ENCODE measurements at regions not wholly inside any gene's neighbourhood (a gene's known extent, or its start where the extent isn't known, plus 50 kb on each side); places are given as distances from the start of the nearest gene placed in this dataset.
"Not testable (repeated sequence)": the region's sequence is repeated elsewhere in the genome, so short reads cannot be mapped to it uniquely, and the experiment has no call there.

GRCh38 chr18:55774505-55774904, 186.5 kb upstream of the TCF4 start:
- no peak for DNase-seq

- peak; percentile 41 for DNase-seq
These were observed 180.3 kb upstream of the TCF4 start for GRCh38 chr18:55768255-55768654.

- no peak for DNase-seq
These were observed 176.4 kb upstream of the TCF4 start for GRCh38 chr18:55764386-55764785.

- no peak for DNase-seq
These were observed 175.8 kb upstream of the TCF4 start for GRCh38 chr18:55763805-55764204.

DNA sequence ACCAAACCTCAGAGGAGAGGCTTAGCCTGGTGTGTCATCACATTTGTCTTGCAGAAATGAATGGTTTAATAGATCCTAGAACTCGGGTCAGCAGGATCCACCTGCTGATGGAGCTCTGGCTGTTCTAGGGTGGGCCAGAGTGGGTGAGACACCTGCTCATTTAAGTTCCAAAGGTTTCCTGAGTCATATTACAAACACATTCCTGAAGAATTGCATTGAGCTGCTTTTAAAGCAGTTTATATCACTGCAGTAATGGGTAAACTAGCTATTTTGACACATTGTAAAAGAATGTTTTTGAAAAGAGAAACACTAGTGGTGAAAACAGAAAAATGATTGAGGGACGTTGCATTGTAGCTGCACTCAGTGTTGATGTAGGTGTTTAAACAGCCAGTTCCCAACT, 175.3 kb upstream of the TCF4 start:
- peak; percentile 73 for DNase-seq

DNA sequence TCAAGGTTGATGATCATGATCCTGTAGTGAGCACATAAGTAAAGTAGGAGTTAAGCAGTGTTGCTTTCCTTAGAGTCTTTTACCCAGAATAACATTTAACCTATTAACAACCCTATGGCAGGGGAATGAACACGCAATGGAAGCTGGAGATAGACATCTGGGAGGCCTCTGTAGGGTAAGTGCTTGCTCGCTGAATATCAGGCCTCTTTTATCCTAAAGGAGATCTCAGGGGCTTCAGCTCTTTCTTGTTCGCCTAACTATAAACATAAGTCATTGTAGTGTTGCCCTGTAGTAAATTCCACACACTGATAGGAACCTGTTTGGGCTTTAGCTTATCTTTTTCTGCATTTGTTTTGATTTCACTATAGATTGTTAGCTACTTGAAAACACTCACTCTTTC, 174.4 kb upstream of the TCF4 start:
- no peak for DNase-seq

DNA sequence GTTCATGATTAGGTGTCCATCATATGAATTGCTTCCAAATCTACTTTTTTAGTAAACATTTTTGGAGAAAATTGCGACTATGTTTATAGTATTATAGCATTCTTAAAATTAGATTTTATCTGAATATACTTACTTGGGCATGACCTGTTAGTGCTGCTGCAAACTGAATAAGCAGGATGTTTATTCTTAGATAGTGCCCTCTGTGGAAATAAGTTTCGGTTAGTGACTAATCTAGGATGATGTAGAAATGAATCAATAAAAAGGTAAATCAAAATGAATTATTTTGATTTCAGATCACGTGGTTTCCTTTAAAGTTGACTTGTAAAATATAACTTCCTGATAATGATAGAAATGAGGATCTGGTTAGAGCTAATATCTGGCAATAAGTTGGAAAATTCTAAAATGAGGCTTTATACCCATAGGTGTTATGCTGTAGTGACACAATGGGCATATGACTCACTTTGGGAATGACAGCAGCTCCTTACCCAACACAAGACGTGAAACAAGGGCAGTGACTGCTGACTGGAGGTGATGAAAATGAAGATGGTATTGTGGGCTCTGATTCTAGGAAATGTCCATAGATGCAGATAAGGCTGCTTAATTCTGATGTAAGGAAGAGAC, 165.8 kb upstream of the TCF4 start:
- no peak for DNase-seq

- no peak for DNase-seq
These were observed 163.5 kb upstream of the TCF4 start for GRCh38 chr18:55751476-55751875.

DNA sequence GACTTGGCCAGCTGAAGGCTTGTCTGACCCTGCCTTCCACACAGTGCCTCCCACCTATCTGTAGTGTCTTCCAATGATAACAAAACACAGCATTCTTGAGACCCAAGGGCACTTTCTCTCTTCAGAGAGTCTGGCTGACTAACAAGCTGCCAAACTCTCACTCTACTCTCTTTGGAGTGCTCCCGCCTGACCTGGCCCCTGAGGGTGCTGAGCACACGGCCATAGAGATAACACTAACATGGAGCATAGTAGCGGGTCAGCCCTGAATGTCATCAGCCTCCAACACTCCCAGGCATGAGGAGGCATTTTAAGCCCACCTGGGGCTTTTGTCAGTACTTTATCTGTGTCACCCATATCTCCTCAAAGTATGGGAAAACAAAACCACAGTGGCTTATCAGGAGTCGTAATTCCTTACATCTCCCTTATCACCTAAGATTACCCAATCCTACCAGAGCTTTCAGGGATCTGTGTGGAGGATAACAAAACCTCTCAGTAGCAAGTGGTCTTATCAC, 160.3 kb upstream of the TCF4 start:
- DNase-seq, result no peak

DNA sequence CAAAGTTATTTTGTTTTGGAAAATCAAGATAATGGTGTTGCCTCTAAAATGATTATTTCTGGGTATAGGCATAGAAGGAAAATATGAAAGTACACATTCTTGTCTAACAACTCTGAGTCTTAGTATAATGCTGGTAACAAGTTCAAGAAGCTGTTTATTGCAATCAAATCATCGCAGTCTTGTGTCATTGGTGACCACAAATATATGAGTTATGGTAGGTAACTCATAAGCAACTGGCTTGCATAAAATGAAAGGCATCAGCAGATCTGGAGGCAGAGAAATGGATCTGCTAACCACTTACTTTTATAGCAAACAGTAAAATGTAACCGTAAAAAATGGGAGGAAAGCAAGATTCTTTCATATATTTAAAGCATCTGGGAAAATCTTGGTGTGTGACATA, 156.2 kb upstream of the TCF4 start:
- peak; percentile 22 for DNase-seq

DNA sequence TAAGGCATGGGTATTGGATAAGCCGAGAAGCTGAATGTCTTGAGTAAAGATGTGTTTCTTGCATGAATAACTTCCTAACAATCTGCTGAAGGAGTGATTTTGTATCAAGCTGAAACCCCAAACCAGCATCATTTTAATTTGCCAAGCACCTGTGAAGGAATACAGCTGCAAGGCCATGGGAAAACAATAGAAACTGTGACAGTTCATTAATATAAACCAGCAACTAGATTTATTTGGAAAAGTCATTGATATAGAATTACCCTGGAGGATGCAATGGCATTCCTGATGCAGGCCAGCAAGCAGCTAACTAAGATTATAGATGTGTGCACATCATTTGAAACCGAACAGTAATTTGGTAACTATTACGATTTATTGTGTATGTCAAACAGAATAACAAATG, 155.7 kb upstream of the TCF4 start:
- DNase-seq, result no peak

- DNase-seq, result no peak
These were observed 155.1 kb upstream of the TCF4 start for GRCh38 chr18:55743133-55743532.

DNA sequence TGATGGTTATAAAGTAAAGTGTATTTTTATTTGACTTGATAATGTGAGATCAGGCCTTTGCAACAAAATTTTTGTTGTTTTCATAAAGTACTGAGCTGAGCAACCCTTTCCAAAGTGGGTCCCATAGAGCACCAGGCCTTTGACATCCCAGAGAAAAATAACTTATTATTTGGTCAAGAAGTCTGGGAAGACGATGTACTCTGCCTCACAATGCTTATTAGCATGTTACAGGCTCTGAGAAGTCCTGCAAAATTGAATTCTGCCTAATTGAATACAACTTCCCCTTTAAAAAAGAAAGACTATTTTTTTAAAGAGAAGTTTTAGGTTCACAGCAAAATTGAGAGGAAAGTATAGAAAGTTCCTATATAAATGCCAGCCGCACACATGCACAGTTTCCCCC, 151.5 kb upstream of the TCF4 start:
- no peak for DNase-seq

GRCh38 chr18:55738483-55739114, 150.6 kb upstream of the TCF4 start:
- no peak for DNase-seq

- DNase-seq, result no peak
These were observed 149.9 kb upstream of the TCF4 start for GRCh38 chr18:55737781-55738468.

GRCh38 chr18:55737266-55737665, 149.3 kb upstream of the TCF4 start:
- no peak for DNase-seq

- DNase-seq, result no peak
These were observed 148.0 kb upstream of the TCF4 start for GRCh38 chr18:55735969-55736368.

DNA sequence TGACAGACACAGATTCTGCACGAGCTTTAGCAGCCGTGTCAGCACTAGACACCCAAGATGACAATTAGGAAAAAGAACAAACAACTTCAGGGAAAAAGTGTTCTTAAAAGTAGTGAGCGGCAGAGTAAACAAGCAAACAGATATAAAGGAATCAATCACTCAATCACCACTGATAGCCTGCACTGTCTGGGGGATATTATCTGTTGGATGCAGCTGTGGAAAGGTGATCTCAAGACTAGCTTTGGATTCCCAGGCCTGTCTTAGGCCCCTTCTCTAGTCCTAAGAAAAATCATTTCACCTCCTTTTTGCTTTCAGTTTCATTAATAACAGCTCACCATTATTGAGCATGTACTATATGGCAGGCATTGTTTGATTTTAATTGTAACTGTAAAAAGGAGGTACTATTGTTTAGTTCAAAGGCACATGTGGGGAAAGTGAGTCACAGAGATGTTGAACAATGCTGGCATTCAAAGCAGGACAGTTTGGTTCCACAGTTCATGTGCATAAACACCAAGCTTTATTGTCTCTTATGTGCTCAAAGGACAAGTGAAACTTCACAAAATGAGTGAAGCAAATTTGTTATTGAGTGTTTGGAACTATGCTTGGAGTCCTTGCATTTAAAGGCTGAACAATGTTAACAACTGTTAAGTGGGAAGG, 147.3 kb upstream of the TCF4 start:
- no peak for DNase-seq

GRCh38 chr18:55732227-55733106, 144.5 kb upstream of the TCF4 start:
- DNase-seq, result peak; percentile 45

- DNase-seq, result no peak
These were observed 143.6 kb upstream of the TCF4 start for GRCh38 chr18:55731594-55732042.

DNA sequence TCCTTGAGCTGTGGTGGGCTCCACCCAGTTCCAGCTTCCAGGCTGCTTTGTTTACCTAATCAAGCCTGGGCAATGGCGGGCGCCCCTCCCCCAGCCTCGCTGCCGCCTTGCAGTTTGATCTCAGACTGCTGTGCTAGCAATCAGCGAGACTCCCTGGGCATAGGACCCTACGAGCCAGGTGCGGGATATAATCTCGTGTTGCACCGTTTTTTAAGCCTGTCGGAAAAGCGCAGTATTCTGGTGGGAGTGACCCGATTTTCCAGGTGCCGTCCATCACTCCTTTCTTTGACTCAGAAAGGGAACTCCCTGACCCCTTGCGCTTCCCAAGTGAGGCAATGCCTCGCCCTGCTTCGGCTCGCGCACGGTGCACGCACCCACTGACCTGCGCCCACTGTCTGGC, 133.0 kb upstream of the TCF4 start:
- DNase-seq, result not testable (repeated sequence)

GRCh38 chr18:55713707-55714106, 125.7 kb upstream of the TCF4 start:
- DNase-seq, result no peak
